Vagina (tissue), 2 donors: ENCODE measurements at regions not wholly inside any gene's neighbourhood (a gene's known extent, or its start where the extent isn't known, plus 50 kb on each side); places are given as distances from the start of the nearest gene placed in this dataset.
A peak's percentile ranks its signal among the peaks of the same experiment; 100 is the strongest.

Experiments used
- DNase-seq, 2 donors: peaks; one replicate each; pipeline ENCODE4 v3.0.0-alpha.2; 2017; ENCODE audit errors: extremely low spot score in 2 of 2
- H3K27ac ChIP-seq: fragments of 200-600 bp; sonication (generic); one replicate; pipeline ENCODE4 v1.5.1; 2019
- H3K27me3 ChIP-seq: fragments of 200-600 bp; sonication (generic); one replicate; pipeline ENCODE4 v1.5.1; 2019
- H3K36me3 ChIP-seq, 2 donors: fragments of 200-600 bp; sonication (generic); one replicate each; pipeline ENCODE4 v1.5.1; 2017 to 2019
- H3K4me1 ChIP-seq: fragments of 200-600 bp; sonication (generic); one replicate; pipeline ENCODE4 v1.5.1; 2019
- H3K4me3 ChIP-seq, 2 donors: fragments of 200-600 bp; sonication (generic); 1 replicate in 1 of 2; 2 replicates in 1 of 2; pipeline ENCODE4 v1.5.1; 2016 to 2019
- H3K9me3 ChIP-seq: fragments of 200-600 bp; sonication (generic); one replicate; pipeline ENCODE4 v1.5.1; 2019
- POLR2A ChIP-seq, 2 donors: fragments of 450-650 bp; IDR thresholded peaks; one replicate each; pipeline ENCODE4 v1.6.1; 2017; ENCODE audit warnings: antibody characterized with exemption in 2 of 2, mild to moderate bottlenecking in 2 of 2, moderate library complexity in 2 of 2
- POLR2AphosphoS5 ChIP-seq, 2 donors: sonication (generic); formaldehyde crosslinking; IDR thresholded peaks; one replicate each; pipeline ENCODE4 v1.9.0; 2017; ENCODE audit warnings: antibody characterized with exemption in 2 of 2, mild to moderate bottlenecking in 2 of 2, low read depth in 1 of 2; ENCODE audit not compliant: insufficient read depth in 1 of 2
- intact Hi-C: fragments of 100-400 bp; cut with DNase I; formaldehyde crosslinking; loops from one replicate; pipeline ENCODE4 v1.15.1; 2023
- TF ChIP-seq, protein P1 (sequence below), 3 experiments: fragments of 450-650 bp in 2 of 3; fragments of 200-600 bp in 1 of 3; sonication (generic) in 1 of 3; IDR thresholded peaks; one replicate each; pipeline ENCODE4 v1.5.1; 2017 to 2019; ENCODE audit warnings: antibody characterized with exemption in 3 of 3, mild to moderate bottlenecking in 2 of 3, moderate library complexity in 2 of 3

DNA sequence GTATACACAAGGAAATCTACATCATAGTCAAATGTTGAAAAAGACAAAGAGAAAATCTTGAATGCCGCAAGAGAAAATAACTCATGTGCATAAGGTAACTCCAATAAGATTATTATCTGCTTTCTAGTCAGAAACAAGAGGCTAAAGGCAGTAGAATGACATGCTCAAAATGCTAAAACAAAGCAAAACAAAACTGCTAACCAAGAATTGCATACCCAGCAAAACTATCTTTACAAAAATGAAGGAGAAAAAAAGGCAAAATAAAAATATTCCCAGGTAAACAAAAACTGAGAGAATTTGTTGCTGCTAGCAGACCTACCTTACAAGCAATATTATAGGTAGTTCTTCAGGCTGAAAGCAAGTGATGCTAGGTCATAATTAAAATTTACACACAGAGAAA is 76.4 kb upstream of the TMEM158 start:
- H3K36me3 ChIP-seq, result peaks cover 0 to 3% of the 10 kb centered on the region in 2 donors

DNA sequence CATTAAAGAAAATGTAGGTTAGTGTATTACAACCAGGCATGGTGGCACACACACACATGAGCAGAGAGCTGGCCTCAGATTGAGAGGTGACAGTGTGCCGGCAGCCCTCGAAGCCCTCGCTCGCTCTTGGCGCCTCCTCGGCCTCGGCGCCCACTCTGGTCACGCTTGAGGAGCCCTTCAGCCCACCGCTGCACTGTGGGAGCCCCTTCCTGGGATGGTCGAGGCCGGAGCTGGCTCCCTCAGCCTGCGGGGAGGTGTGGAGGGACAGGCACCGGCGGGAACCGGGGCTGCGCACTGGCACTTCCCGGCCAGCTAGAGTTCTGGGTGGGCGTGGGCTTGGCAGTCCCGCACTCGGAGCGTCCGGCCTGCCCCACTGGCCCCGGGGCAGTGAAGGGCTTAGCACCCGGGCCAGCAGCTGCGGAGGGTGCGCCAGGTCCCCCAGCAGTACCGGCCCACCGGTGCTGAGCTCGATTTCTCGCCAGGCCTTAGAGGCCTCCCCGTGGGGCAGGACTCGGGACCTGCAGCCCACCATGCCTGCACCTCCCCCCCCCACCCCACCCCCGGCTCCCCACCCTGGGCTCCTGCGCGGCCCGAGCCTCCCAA is 80.4 kb upstream of the TMEM158 start:
- Histone ChIP-seq H3K9me3 (no peaks in the 10 kb centered on the region), H3K27me3 (no peaks in the 10 kb centered on the region), H3K27ac (no peak overlapping the region), H3K36me3 (peaks cover 0 to 3% of the 10 kb centered on the region in 2 donors), H3K4me3 (no peak overlapping the region), H3K4me1 (no peaks in the 10 kb centered on the region)
- DNase-seq, result peak in 1 of 2 donors; percentile 52
- intact Hi-C loops, result no loop called here
- TF ChIP-seq POLR2A (IDR thresholded peaks at IDR 0.05), result no peak
- TF ChIP-seq, protein P1, sequence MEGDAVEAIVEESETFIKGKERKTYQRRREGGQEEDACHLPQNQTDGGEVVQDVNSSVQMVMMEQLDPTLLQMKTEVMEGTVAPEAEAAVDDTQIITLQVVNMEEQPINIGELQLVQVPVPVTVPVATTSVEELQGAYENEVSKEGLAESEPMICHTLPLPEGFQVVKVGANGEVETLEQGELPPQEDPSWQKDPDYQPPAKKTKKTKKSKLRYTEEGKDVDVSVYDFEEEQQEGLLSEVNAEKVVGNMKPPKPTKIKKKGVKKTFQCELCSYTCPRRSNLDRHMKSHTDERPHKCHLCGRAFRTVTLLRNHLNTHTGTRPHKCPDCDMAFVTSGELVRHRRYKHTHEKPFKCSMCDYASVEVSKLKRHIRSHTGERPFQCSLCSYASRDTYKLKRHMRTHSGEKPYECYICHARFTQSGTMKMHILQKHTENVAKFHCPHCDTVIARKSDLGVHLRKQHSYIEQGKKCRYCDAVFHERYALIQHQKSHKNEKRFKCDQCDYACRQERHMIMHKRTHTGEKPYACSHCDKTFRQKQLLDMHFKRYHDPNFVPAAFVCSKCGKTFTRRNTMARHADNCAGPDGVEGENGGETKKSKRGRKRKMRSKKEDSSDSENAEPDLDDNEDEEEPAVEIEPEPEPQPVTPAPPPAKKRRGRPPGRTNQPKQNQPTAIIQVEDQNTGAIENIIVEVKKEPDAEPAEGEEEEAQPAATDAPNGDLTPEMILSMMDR (IDR thresholded peaks at IDR 0.05), result no peak
- TF ChIP-seq POLR2AphosphoS5 (IDR thresholded peaks at IDR 0.05; ENCODE audit: insufficient read depth in 1 of 2, low read depth in 1 of 2), result no peak

More for the DNA sequence above, 76.4 kb upstream of the TMEM158 start:
- no peak overlapping the region for H3K27ac ChIP-seq
- H3K4me1 ChIP-seq, result no peaks in the 10 kb centered on the region
- no peaks in the 10 kb centered on the region for H3K27me3 ChIP-seq
- no peak for TF ChIP-seq POLR2AphosphoS5 (IDR thresholded peaks at IDR 0.05; ENCODE audit: insufficient read depth in 1 of 2, low read depth in 1 of 2)
- no peak for TF ChIP-seq POLR2A (IDR thresholded peaks at IDR 0.05)
- TF ChIP-seq, protein P1 (IDR thresholded peaks at IDR 0.05), result no peak
- intact Hi-C loops, result no loop called here
- no peak overlapping the region for H3K4me3 ChIP-seq
- no peak for DNase-seq
- H3K9me3 ChIP-seq, result no peaks in the 10 kb centered on the region

DNA sequence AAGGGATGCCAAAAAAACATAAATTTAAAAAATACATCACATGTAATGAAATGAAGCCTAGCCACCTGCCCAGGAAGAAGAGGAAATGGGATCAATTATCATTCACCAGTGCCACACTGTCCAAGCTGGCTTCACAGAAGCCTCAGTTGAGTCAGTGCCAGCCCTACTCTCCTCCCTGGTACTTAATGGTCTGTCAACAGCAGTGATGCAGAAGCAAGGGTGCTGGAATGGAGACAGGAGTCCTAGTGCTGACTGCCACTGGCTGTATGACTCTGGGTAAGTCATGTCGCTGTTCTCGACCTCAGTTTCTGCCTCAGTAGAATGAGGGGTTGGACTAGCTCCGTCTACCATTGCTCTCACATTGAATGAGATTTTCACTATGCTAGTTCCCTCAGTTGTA is 78.5 kb upstream of the LARS2 start:
- DNase-seq, result peak; percentile 52
- Histone ChIP-seq H3K4me1 (no peaks in the 10 kb centered on the region), H3K9me3 (no peaks in the 10 kb centered on the region), H3K36me3 (no peaks in the 10 kb centered on the region), H3K27ac (no peak overlapping the region), H3K4me3 (no peak overlapping the region), H3K27me3 (no peaks in the 10 kb centered on the region)
- TF ChIP-seq POLR2A (IDR thresholded peaks at IDR 0.05), result no peak
- TF ChIP-seq, protein P1 (IDR thresholded peaks at IDR 0.05), result no peak
- TF ChIP-seq POLR2AphosphoS5 (IDR thresholded peaks at IDR 0.05; ENCODE audit: insufficient read depth in 1 of 2, low read depth in 1 of 2), result no peak
- intact Hi-C loops, result no loop called here

DNA sequence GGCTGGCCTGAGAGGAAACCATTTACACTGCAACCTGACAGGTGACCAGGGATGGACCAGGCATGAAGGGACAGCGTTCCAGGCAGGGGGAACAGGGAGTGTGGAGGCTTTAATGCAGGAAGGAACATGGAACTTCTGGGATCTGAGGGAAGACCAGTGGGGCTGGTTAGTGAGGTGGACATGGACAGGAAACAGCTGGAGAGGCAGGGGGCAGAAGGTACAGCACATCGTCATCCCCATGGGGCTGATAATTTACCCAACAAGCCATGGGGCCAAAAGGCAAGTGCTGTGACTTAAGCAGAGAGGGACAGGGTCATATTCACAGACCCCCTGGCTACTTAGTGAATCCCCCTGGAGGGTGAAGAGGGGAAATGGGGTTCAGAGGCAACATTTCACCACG is 77.0 kb upstream of the LARS2 start:
- intact Hi-C loops, result no loop called here
- H3K4me3 ChIP-seq, result no peak overlapping the region
- TF ChIP-seq POLR2A (IDR thresholded peaks at IDR 0.05) (no peak), POLR2AphosphoS5 (IDR thresholded peaks at IDR 0.05; ENCODE audit: insufficient read depth in 1 of 2, low read depth in 1 of 2) (no peak)
- TF ChIP-seq, protein P1 (IDR thresholded peaks at IDR 0.05), result no peak
- H3K9me3 ChIP-seq, result no peaks in the 10 kb centered on the region
- peak; percentile 44 to 74 for DNase-seq
- H3K27ac ChIP-seq, result no peak overlapping the region
- H3K4me1 ChIP-seq, result no peaks in the 10 kb centered on the region
- no peaks in the 10 kb centered on the region for H3K36me3 ChIP-seq
- H3K27me3 ChIP-seq, result no peaks in the 10 kb centered on the region

DNA sequence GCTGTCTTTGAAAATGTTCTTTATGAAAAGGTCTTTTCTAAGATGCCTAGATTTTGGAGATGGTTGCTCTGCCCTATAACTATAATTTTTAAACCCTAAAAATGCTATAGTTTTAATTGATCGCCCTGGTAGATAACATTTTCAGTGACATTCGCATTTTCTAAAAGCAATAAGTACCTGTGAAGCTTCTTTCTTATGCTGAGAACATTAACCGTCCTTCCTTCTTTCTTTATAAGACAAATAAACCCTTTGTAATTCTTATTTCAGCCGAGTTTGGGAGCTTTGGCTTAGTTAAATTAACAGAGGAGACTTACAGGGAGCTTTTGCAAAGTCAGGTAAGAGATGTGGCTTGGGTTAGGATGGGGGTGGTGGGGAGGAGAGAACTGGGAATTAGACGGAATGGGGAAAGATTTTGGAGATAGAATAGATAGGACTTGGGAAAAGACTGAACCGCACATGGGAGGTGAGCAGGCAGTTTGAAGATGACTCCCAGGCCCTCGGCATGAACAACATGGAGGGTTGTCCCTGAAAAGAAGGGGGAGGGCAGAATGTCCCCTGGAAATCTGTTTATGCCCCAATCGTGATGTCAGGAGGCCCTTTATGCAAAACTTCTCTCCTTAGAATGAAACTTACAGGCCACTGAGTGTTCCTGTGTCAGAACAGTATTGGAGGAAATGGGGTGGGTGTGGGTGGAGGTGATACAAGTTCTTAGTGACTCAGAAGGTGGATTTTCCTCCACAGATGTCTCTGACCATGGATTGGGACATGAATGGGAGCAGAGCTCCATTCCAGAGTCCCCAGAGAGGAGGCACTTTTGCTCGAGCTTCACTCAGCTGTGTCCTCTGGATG is 76.2 kb upstream of the LARS2 start:
- peak; percentile 49 to 58 for DNase-seq
- Histone ChIP-seq H3K9me3 (no peaks in the 10 kb centered on the region), H3K27me3 (no peaks in the 10 kb centered on the region), H3K4me1 (no peaks in the 10 kb centered on the region), H3K27ac (no peak overlapping the region), H3K36me3 (no peaks in the 10 kb centered on the region), H3K4me3 (no peak overlapping the region)
- TF ChIP-seq, protein P1 (IDR thresholded peaks at IDR 0.05), result no peak
- TF ChIP-seq POLR2AphosphoS5 (IDR thresholded peaks at IDR 0.05; ENCODE audit: insufficient read depth in 1 of 2, low read depth in 1 of 2), result no peak
- no peak for TF ChIP-seq POLR2A (IDR thresholded peaks at IDR 0.05)
- intact Hi-C loops, result no loop called here
